C4-2B (cell line): ENCODE measurements at regions not wholly inside any gene's neighbourhood (a gene's known extent, or its start where the extent isn't known, plus 50 kb on each side); places are given as distances from the start of the nearest gene placed in this dataset.

Experiments used
- CTCF ChIP-seq: fragments of 450-650 bp; conservative IDR thresholded peaks from 2 replicates; pipeline ENCODE4 v1.5.1; 2017; ENCODE audit warnings: mild to moderate bottlenecking
- ZFX ChIP-seq: fragments of 450-650 bp; IDR thresholded peaks from 2 replicates; pipeline ENCODE4 v1.6.1; 2017

GRCh38 chr15:26075770-26076169 lies 212.6 kb upstream of the ATP10A start:
- TF ChIP-seq CTCF: no peak
- no peak for TF ChIP-seq ZFX
